ENCODE measurements at regions not wholly inside any gene's neighbourhood (a gene's known extent, or its start where the extent isn't known, plus 50 kb on each side); places are given as distances from the start of the nearest gene placed in this dataset.
"Not testable (repeated sequence)": the region's sequence is repeated elsewhere in the genome, so short reads cannot be mapped to it uniquely, and the experiment has no call there.

GRCh38 chr18:35852786-35853185 lies 119.7 kb upstream of the RMP24 start:
- H3K79me2 ChIP-seq (ENCODE audit: control insufficient read depth, insufficient read depth, low read length): no peaks in the 10 kb centered on the region
- peak in 1 of 2 donors; percentile 34 for DNase-seq (ENCODE audit: low read depth in 2 of 2)
- H3K9me3 ChIP-seq (ENCODE audit: control insufficient read depth, insufficient read depth, low read depth, low read length): no peaks in the 10 kb centered on the region
- no peaks in the 10 kb centered on the region for H3K27me3 ChIP-seq (ENCODE audit: control insufficient read depth, insufficient read depth, low read length)
- no peak overlapping the region for H3K27ac ChIP-seq (ENCODE audit: insufficient read depth, low read length)
- no peak overlapping the region for H3K4me3 ChIP-seq (replicated peaks in 1 of 4; ENCODE audit: control extremely low read depth in 1 of 4, insufficient read depth in 1 of 4, low read depth in 3 of 4, low read length in 4 of 4)
- no peaks in the 10 kb centered on the region for H4K20me1 ChIP-seq (ENCODE audit: control insufficient read depth, extremely low read depth, insufficient read depth, low read length)
- no peak overlapping the region for H3K4me2 ChIP-seq (ENCODE audit: extremely low read depth, insufficient read depth, low read length)
- TF ChIP-seq CTCF (conservative IDR thresholded peaks at IDR 0.05 in 1 of 2, IDR thresholded peaks at IDR 0.05 in 1 of 2; ENCODE audit: low read depth in 1 of 2, low read length in 2 of 2): no peak
- no peak for TF ChIP-seq EZH2 (IDR thresholded peaks at IDR 0.05; ENCODE audit: low read length, missing control alignments)
- no peaks in the 10 kb centered on the region for H3K4me1 ChIP-seq (ENCODE audit: control insufficient read depth, extremely low read depth, insufficient read depth, low read length)
- H3K9ac ChIP-seq (ENCODE audit: insufficient read depth, low read length): no peak overlapping the region
- H3K36me3 ChIP-seq (ENCODE audit: control insufficient read depth, insufficient read depth, low read length): no peaks in the 10 kb centered on the region
- H2AFZ ChIP-seq (ENCODE audit: low read length): no peak overlapping the region

GRCh38 chr18:35854095-35854494 lies 118.4 kb upstream of the RMP24 start:
- Histone ChIP-seq H3K9ac (ENCODE audit: insufficient read depth, low read length) (no peak overlapping the region), H3K36me3 (ENCODE audit: control insufficient read depth, insufficient read depth, low read length) (no peaks in the 10 kb centered on the region), H2AFZ (ENCODE audit: low read length) (no peak overlapping the region), H4K20me1 (ENCODE audit: control insufficient read depth, extremely low read depth, insufficient read depth, low read length) (no peaks in the 10 kb centered on the region), H3K4me2 (ENCODE audit: extremely low read depth, insufficient read depth, low read length) (no peak overlapping the region), H3K9me3 (ENCODE audit: control insufficient read depth, insufficient read depth, low read depth, low read length) (no peaks in the 10 kb centered on the region), H3K4me3 (replicated peaks in 1 of 4; ENCODE audit: control extremely low read depth in 1 of 4, insufficient read depth in 1 of 4, low read depth in 3 of 4, low read length in 4 of 4) (no peak overlapping the region), H3K79me2 (ENCODE audit: control insufficient read depth, insufficient read depth, low read length) (no peaks in the 10 kb centered on the region), H3K27ac (ENCODE audit: insufficient read depth, low read length) (no peak overlapping the region), H3K27me3 (ENCODE audit: control insufficient read depth, insufficient read depth, low read length) (no peaks in the 10 kb centered on the region), H3K4me1 (ENCODE audit: control insufficient read depth, extremely low read depth, insufficient read depth, low read length) (no peaks in the 10 kb centered on the region)
- no peak for DNase-seq (ENCODE audit: low read depth in 2 of 2)
- TF ChIP-seq EZH2 (IDR thresholded peaks at IDR 0.05; ENCODE audit: low read length, missing control alignments): no peak
- TF ChIP-seq CTCF (conservative IDR thresholded peaks at IDR 0.05 in 1 of 2, IDR thresholded peaks at IDR 0.05 in 1 of 2; ENCODE audit: low read depth in 1 of 2, low read length in 2 of 2): no peak

- TF ChIP-seq EZH2 (IDR thresholded peaks at IDR 0.05; ENCODE audit: low read length, missing control alignments) (no peak), CTCF (conservative IDR thresholded peaks at IDR 0.05 in 1 of 2, IDR thresholded peaks at IDR 0.05 in 1 of 2; ENCODE audit: low read depth in 1 of 2, low read length in 2 of 2) (no peak)
- Histone ChIP-seq H3K27me3 (ENCODE audit: control insufficient read depth, insufficient read depth, low read length) (no peaks in the 10 kb centered on the region), H3K36me3 (ENCODE audit: control insufficient read depth, insufficient read depth, low read length) (no peaks in the 10 kb centered on the region), H3K79me2 (ENCODE audit: control insufficient read depth, insufficient read depth, low read length) (no peaks in the 10 kb centered on the region), H3K4me2 (ENCODE audit: extremely low read depth, insufficient read depth, low read length) (no peak overlapping the region), H3K9me3 (ENCODE audit: control insufficient read depth, insufficient read depth, low read depth, low read length) (no peaks in the 10 kb centered on the region), H3K9ac (ENCODE audit: insufficient read depth, low read length) (no peak overlapping the region), H4K20me1 (ENCODE audit: control insufficient read depth, extremely low read depth, insufficient read depth, low read length) (no peaks in the 10 kb centered on the region), H3K4me1 (ENCODE audit: control insufficient read depth, extremely low read depth, insufficient read depth, low read length) (no peaks in the 10 kb centered on the region), H3K4me3 (replicated peaks in 1 of 4; ENCODE audit: control extremely low read depth in 1 of 4, insufficient read depth in 1 of 4, low read depth in 3 of 4, low read length in 4 of 4) (no peak overlapping the region), H3K27ac (ENCODE audit: insufficient read depth, low read length) (no peak overlapping the region), H2AFZ (ENCODE audit: low read length) (no peak overlapping the region)
- no peak for DNase-seq (ENCODE audit: low read depth in 2 of 2)
Observed at GRCh38 chr18:35856178-35856577, 116.3 kb upstream of the RMP24 start.

- H3K4me1 ChIP-seq (ENCODE audit: control insufficient read depth, extremely low read depth, insufficient read depth, low read length); H3K9ac ChIP-seq (ENCODE audit: insufficient read depth, low read length); H3K27me3 ChIP-seq (ENCODE audit: control insufficient read depth, insufficient read depth, low read length); H3K36me3 ChIP-seq (ENCODE audit: control insufficient read depth, insufficient read depth, low read length); H3K27ac ChIP-seq (ENCODE audit: insufficient read depth, low read length); H4K20me1 ChIP-seq (ENCODE audit: control insufficient read depth, extremely low read depth, insufficient read depth, low read length); H2AFZ ChIP-seq (ENCODE audit: low read length); H3K4me2 ChIP-seq (ENCODE audit: extremely low read depth, insufficient read depth, low read length); H3K9me3 ChIP-seq (ENCODE audit: control insufficient read depth, insufficient read depth, low read depth, low read length); H3K79me2 ChIP-seq (ENCODE audit: control insufficient read depth, insufficient read depth, low read length); DNase-seq (ENCODE audit: low read depth in 2 of 2); H3K4me3 ChIP-seq (replicated peaks in 1 of 4; ENCODE audit: control extremely low read depth in 1 of 4, insufficient read depth in 1 of 4, low read depth in 3 of 4, low read length in 4 of 4): not testable (repeated sequence)
Observed at GRCh38 chr18:35856721-35857120, 115.8 kb upstream of the RMP24 start.

GRCh38 chr18:35857581-35857980 lies 114.9 kb upstream of the RMP24 start:
- H3K79me2 ChIP-seq (ENCODE audit: control insufficient read depth, insufficient read depth, low read length); H3K9ac ChIP-seq (ENCODE audit: insufficient read depth, low read length); DNase-seq (ENCODE audit: low read depth in 2 of 2); H3K27me3 ChIP-seq (ENCODE audit: control insufficient read depth, insufficient read depth, low read length); H3K27ac ChIP-seq (ENCODE audit: insufficient read depth, low read length); H3K36me3 ChIP-seq (ENCODE audit: control insufficient read depth, insufficient read depth, low read length); H3K9me3 ChIP-seq (ENCODE audit: control insufficient read depth, insufficient read depth, low read depth, low read length); H3K4me1 ChIP-seq (ENCODE audit: control insufficient read depth, extremely low read depth, insufficient read depth, low read length); H3K4me3 ChIP-seq (replicated peaks in 1 of 4; ENCODE audit: control extremely low read depth in 1 of 4, insufficient read depth in 1 of 4, low read depth in 3 of 4, low read length in 4 of 4); H2AFZ ChIP-seq (ENCODE audit: low read length); H4K20me1 ChIP-seq (ENCODE audit: control insufficient read depth, extremely low read depth, insufficient read depth, low read length); H3K4me2 ChIP-seq (ENCODE audit: extremely low read depth, insufficient read depth, low read length): not testable (repeated sequence)
